Mucosa of gallbladder (tissue), 1 donor: ENCODE measurements at regions not wholly inside any gene's neighbourhood (a gene's known extent, or its start where the extent isn't known, plus 50 kb on each side); places are given as distances from the start of the nearest gene placed in this dataset.

Experiments used
- DNase-seq: peaks from one replicate; pipeline ENCODE4 v3.0.0-alpha.2; 2020; ENCODE audit warnings: low spot score
- donor health status: DM: no; HTN: no; CAD: no.

- peak; percentile 33 for DNase-seq
Measured at GRCh38 chr2:12587729-12588522, 128.8 kb upstream of the TRIB2 start.

GRCh38 chr2:12588986-12589385, 127.8 kb upstream of the TRIB2 start:
- no peak for DNase-seq

- no peak for DNase-seq
Measured at GRCh38 chr2:12589802-12590320, 126.9 kb upstream of the TRIB2 start.

- DNase-seq, result no peak
Measured at GRCh38 chr2:12592296-12592695, 124.4 kb upstream of the TRIB2 start.

- DNase-seq, result no peak
Measured at GRCh38 chr2:12594590-12594989, 122.1 kb upstream of the TRIB2 start.

- DNase-seq, result no peak
Measured at GRCh38 chr2:12596771-12597170, 120.0 kb upstream of the TRIB2 start.

- no peak for DNase-seq
Measured at GRCh38 chr2:12597610-12598009, 119.1 kb upstream of the TRIB2 start.

- DNase-seq, result no peak
Measured at GRCh38 chr2:12602661-12603060, 114.1 kb upstream of the TRIB2 start.

- DNase-seq, result no peak
Measured at GRCh38 chr2:12603781-12604295, 112.9 kb upstream of the TRIB2 start.

GRCh38 chr2:12604341-12604740, 112.4 kb upstream of the TRIB2 start:
- DNase-seq, result no peak

GRCh38 chr2:12605366-12605765, 111.4 kb upstream of the TRIB2 start:
- no peak for DNase-seq

- no peak for DNase-seq
Measured at GRCh38 chr2:12605936-12606335, 110.8 kb upstream of the TRIB2 start.

GRCh38 chr2:12606472-12607000, 110.2 kb upstream of the TRIB2 start:
- no peak for DNase-seq

- no peak for DNase-seq
Measured at GRCh38 chr2:12607971-12608370, 108.8 kb upstream of the TRIB2 start.

GRCh38 chr2:12610314-12610713, 106.4 kb upstream of the TRIB2 start:
- DNase-seq, result no peak

GRCh38 chr2:12612168-12612567, 104.6 kb upstream of the TRIB2 start:
- DNase-seq, result no peak

GRCh38 chr2:12612671-12613070, 104.1 kb upstream of the TRIB2 start:
- no peak for DNase-seq

- DNase-seq, result no peak
Measured at GRCh38 chr2:12613137-12613835, 103.5 kb upstream of the TRIB2 start.

- DNase-seq, result no peak
Measured at GRCh38 chr2:12615509-12615908, 101.2 kb upstream of the TRIB2 start.

GRCh38 chr2:12616456-12617156, 100.1 kb upstream of the TRIB2 start:
- DNase-seq, result no peak

- DNase-seq, result no peak
Measured at GRCh38 chr2:12617366-12617765, 99.4 kb upstream of the TRIB2 start.

GRCh38 chr2:12617853-12618252, 98.9 kb upstream of the TRIB2 start:
- DNase-seq, result no peak
